ENCODE measurements at regions not wholly inside any gene's neighbourhood (a gene's known extent, or its start where the extent isn't known, plus 50 kb on each side); places are given as distances from the start of the nearest gene placed in this dataset.

- no peak for TF ChIP-seq POLR2A (IDR thresholded peaks at IDR 0.05; ENCODE audit: low read length)
- no peak for TF ChIP-seq GATA1 (IDR thresholded peaks at IDR 0.05; ENCODE audit: low read depth, low read length)
Measured at GRCh38 chr14:71665781-71666180, 266.4 kb upstream of the RGS6 start.

Measured in erythroblast (primary cell).